HG03558 (cell line): ENCODE measurements at regions not wholly inside any gene's neighbourhood (a gene's known extent, or its start where the extent isn't known, plus 50 kb on each side); places are given as distances from the start of the nearest gene placed in this dataset.

Source experiments
- ATAC-seq: cut with Tn5 transposase; IDR thresholded peaks from one replicate; pipeline ENCODE4 v1.9.1; 2021; ENCODE audit warnings: moderate number of reproducible peaks; ENCODE audit not compliant: unreplicated experiment; ENCODE audit errors: extremely low read depth

GRCh38 chr6:128827675-128828464, 55.1 kb upstream of the LAMA2 start:
- ATAC-seq, result no peak

GRCh38 chr6:128826606-128827005, 56.3 kb upstream of the LAMA2 start:
- ATAC-seq, result no peak

DNA sequence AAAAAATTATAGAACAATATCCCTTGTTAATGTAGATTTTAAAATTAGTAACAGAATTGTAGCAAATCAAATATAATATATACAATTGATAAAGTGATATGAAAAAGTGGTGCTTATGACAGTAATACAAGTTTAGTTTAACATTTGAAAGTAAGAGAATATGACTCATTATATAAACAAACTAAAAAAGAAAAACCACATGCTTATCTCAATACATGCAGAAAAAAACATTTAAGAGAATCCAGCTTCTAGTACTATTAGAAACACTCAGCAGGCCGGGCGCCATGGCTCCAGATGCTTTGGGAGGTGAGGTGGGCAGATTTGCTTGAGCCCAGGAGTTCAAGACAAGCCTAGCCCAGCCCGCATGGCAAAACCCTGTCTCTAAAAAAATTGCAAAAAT, 60.7 kb upstream of the LAMA2 start:
- ATAC-seq, result no peak

GRCh38 chr6:128821116-128821515, 61.8 kb upstream of the LAMA2 start:
- ATAC-seq, result no peak

GRCh38 chr6:128808856-128809255, 74.1 kb upstream of the LAMA2 start:
- ATAC-seq, result no peak

- ATAC-seq, result no peak
Observed at GRCh38 chr6:128807577-128807976, 75.4 kb upstream of the LAMA2 start.

DNA sequence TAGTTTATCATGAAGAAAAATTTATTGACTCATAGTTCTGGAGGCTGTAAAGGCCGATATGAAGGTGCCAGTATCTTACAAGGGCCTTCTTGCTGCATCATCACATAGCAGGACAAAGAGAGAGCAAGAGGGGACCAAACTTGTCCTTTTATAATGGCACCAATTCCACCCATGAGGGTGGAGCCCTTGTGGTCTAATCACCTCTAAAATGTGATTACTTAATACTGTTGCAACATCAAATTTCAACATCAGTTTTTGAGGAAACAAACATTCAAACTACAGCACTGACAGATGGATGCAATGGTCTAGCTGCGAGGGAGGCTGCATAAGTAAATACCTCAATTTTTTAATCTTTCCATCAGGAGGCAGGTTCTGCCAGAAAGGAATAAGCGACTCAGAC, 76.7 kb upstream of the LAMA2 start:
- no peak for ATAC-seq

DNA sequence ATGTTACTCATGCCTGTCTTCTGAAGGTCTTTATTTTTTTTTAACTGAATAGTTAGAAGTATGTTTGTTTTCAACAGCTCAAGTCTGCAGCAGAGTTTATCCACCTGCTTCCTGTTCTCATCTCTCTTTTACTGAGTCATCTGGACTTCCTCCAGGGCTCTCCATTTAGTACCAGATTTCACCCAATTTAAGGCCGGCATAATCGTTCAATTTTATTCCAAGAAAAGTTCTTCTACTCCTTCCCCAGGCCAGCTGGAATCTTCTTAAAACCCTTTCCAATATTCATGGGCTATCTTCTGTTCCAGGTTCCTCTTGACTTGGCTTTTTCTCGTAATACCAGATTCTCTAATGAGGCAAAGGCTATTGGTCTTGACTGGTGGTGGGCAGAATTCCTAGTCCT, 79.0 kb upstream of the LAMA2 start:
- ATAC-seq, result no peak

DNA sequence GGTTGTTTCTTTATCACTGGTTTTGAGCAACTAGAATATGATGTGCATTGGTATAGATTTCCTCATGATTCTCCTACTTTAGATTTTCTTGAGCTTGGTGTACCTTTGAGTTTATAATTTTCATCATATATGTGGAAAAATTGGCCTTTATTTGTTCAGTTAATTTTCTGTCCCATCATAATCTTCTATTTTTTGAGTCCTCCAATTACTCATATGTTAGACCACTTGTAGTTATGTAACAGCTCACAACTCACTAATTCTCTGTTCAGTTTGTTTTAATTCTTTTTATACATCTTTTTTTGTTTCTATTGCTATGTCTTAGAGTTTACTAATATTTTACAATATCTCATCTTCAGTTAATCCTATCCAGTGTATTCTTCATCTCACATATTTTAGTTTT, 81.3 kb upstream of the LAMA2 start:
- no peak for ATAC-seq

DNA sequence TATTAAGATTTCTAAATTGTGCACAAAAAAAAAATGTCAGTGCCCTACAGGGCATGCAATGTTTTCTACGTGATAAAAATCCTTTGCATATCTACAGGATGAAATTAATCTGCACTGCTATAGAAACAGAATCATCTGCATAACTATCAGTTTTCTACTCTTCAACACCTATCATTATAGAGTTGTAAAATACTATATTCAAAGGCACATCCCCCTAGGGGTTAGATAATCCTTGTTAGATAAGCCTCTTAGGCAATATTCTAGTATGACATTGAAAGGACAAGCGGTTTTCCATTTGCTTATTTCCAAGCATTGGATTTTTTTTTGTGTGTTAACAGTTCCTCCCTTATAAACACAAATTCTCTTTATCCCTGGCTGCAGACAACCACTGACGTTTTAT, 98.7 kb upstream of the LAMA2 start:
- no peak for ATAC-seq

- no peak for ATAC-seq
Observed at GRCh38 chr6:128768187-128768586, 114.8 kb upstream of the LAMA2 start.

DNA sequence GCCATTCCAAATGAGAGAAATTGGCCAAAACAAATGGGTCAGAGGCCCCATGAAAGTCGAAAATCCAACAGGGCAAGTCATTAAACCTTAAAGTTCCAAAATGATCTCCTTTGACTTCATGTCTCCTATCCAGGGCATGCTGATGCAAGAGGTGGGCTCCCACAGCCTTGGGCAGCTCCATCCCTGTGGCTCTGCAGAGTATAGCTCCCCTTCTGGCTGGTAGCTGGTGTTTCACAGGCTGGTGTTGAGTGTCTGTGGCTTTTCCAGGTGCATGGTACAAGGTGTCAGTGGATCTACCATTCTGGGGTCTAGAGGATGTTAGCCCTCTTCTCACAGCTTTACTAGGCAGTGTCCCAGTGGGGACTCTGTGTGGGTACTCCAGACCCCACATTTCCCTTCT, 115.2 kb upstream of the LAMA2 start:
- ATAC-seq, result no peak

DNA sequence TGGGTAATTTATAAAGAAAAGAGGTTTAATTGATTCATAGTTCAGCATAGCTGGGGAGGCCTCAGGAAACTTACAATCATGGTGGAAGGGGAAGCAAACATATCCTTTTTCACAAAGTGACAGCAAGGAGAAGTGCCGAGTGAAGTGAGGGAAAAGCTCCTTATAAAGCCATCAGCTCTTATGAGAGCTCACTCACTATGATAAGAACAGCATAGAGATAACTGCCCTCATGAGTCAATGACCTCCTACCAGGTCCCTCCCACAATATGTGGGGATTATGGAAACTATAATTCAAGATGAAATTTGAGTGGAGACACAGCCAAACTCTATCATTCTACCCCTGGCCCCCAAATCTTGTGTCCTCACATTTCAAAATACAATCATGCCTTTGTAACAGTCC, 115.8 kb upstream of the LAMA2 start:
- no peak for ATAC-seq

DNA sequence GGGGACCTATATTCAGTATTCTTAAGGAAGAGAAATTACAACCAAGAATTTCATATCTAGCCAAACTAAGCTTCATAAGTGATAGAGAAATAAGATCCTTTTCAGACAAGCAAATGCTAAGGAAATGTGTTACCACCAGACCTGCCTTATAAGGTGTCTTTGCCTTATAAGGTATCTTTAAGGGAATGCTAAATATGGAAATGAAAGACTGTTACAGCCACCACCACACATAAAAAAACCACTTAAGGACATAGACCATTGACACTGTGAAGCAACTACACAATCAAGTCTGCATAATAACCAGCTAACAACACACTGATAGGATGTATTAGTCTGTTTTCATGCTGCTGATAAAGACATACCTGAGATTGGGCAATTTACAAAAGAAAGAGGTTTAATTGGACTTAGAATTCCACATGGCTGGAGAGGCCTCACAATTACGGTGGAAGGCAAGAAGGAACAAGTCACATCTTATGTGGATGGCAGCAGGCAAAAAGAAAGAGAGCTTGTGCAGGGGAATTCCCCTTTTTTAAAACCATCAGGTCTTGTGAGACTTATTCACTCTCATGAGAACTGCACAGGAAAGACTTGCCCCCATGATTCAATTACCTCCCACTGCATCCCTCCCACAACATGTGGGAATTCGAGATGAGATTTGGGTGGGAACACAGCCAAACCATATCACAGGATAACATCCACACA, 119.2 kb upstream of the LAMA2 start:
- ATAC-seq, result no peak

- no peak for ATAC-seq
Observed at GRCh38 chr6:128759901-128760300, 123.0 kb upstream of the LAMA2 start.

GRCh38 chr6:128759447-128759846, 123.5 kb upstream of the LAMA2 start:
- ATAC-seq, result no peak

GRCh38 chr6:128757961-128758360, 125.0 kb upstream of the LAMA2 start:
- no peak for ATAC-seq

DNA sequence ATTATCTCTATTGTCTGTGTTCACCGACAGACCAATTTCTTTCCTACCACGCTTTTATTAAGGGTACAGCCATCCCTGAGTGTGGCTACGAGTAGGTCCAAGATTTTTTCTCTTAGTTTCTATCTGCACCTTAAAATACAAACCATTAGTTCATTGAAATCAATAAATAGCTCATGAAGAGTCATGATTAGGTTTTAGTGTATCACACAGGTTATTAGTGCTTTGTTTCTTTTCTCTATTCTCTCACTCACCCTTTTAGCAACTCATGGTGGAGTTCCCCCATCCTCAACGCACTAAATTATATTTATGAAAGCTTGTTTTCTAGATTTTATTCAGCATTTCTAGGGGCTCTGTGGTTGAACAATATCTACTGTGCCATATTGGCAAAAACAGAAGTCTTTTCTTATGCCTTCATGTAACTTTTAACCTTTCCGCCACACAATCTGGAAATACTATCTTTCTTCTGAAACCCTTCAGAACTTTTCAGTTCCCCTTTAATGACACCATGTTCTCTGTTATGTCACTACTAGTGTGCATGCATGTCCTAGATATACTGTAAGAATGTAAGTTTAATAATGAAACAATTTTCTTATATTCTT, 128.2 kb upstream of the LAMA2 start:
- peak; percentile 92 for ATAC-seq

DNA sequence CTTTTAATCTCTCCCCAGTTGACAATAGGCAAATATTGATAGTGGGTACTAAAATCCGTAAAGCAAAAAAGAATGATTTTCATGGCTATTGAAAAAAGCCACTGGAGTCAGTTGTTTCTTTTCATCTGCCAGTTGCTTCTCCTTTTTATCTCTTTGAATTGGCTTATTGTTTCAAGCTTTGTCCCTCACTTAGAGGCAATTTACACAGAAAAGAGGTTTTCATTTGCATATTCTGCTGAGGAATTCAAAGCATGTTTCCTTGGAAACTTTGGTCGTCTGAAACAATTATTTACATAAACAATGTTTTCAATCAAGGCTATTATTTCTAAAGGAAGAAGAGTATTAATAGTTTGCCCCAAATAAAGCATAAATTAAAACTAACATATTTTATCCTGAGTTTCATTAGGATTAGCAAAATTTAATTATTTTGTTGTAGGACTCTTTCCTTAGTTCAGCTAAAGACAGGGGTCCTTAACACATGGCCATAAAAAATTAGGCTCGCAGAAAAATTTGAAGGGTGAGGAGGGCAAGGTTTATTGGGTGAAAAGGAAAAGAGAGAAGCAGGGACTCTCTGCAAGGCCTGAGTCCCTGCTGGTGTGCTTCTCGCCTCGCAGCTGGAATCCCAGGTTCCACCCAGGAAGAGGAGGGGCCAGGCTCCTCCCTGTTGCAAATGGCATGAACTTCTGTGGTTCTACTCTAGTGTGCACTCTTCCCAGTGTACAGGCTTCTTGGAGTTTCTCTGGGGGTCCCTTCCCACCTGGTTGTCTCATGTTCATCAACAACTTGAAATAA, 138.8 kb upstream of the LAMA2 start:
- ATAC-seq, result no peak

DNA sequence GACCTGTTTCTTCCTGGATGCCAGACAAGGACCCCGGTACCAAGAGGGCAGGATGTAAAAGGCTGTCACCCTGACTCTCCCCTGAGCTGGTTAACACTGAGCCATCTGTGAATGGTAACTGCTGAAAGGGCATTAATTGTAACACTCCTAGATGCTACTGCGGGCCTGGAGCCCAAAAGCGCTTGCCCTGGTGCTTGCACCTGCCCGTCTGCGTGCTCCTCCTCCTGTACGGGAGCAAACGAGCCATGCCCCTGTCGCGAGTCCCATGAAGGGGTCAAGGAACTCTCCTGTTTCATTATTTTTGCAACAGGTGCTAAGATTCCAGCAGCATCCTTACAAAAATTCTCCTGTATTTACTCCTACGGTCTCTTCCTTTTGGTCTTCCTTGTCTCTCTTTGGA, 140.0 kb upstream of the LAMA2 start:
- no peak for ATAC-seq

- ATAC-seq, result no peak
Observed at GRCh38 chr6:128740951-128741350, 142.0 kb upstream of the LAMA2 start.
